IMR-90 (cell line): ENCODE measurements at regions not wholly inside any gene's neighbourhood (a gene's known extent, or its start where the extent isn't known, plus 50 kb on each side); places are given as distances from the start of the nearest gene placed in this dataset.

ENCODE experiments used
- ATAC-seq: fragments of 200-7000 bp; cut with Tn5 transposase; 2 replicates; pipeline ENCODE4 v1.9.1; 2020; ENCODE audit warnings: low read depth, mild to moderate bottlenecking, moderate library complexity
- BruUV-seq: library from RNA; stranded (reverse); fragments of 400-500 nt; replicated peaks from 2 replicates; lab custom pipeline; 2021; lab: Mats Ljungman, UMichigan
- CTCF ChIA-PET: fragments of 300-600 bp; formaldehyde crosslinking; extraction: SDS; loops from one replicate; lab custom pipeline; 2021; ENCODE audit warnings: antibody characterized with exemption; lab: Yijun Ruan, JAX
- POLR2A ChIA-PET: fragments of 300-600 bp; sonication (Branson Sonifier 250); formaldehyde crosslinking; loops from one replicate; lab custom pipeline; 2022; ENCODE audit warnings: antibody characterized with exemption; ENCODE audit not compliant: unreplicated experiment; lab: Charles Lee
- DNase-seq: peaks from one replicate; pipeline ENCODE4 v3.0.0; 2013
- H2AFZ ChIP-seq: replicated peaks from 2 replicates; pipeline ENCODE3; 2013; ENCODE audit warnings: low read length, mild to moderate bottlenecking; ENCODE audit not compliant: poor library complexity
- H2AK5ac ChIP-seq: 2 replicates; pipeline ENCODE4 v1.6.1; 2013; ENCODE audit warnings: low read depth, low read length, inconsistent platforms
- H2AK9ac ChIP-seq: replicated peaks from 2 replicates; pipeline ENCODE3; 2013; ENCODE audit warnings: mild to moderate bottlenecking, low read depth, low read length, moderate library complexity; ENCODE audit not compliant: poor library complexity
- H2BK120ac ChIP-seq: 2 replicates; pipeline ENCODE4 v1.6.1; 2013; ENCODE audit warnings: low read depth, low read length, inconsistent platforms
- H2BK15ac ChIP-seq: 3 replicates; pipeline ENCODE4 v1.6.1; 2013; ENCODE audit warnings: low read depth, low read length, inconsistent platforms
- H2BK20ac ChIP-seq: 2 replicates; pipeline ENCODE4 v1.6.1; 2013; ENCODE audit warnings: low read depth, mild to moderate bottlenecking, inconsistent platforms, low read length, moderate library complexity
- H2BK5ac ChIP-seq: 2 replicates; pipeline ENCODE4 v1.6.1; 2013; ENCODE audit warnings: mild to moderate bottlenecking, low read depth, low read length, inconsistent platforms; ENCODE audit not compliant: poor library complexity, severe bottlenecking
- H3K14ac ChIP-seq: replicated peaks from 2 replicates; pipeline ENCODE4 v1.6.1; 2013; ENCODE audit warnings: low read depth, low read length, inconsistent platforms
- H3K18ac ChIP-seq: 2 replicates; pipeline ENCODE4 v1.6.1; 2013; ENCODE audit warnings: low read depth, low read length, control low read depth
- H3K23ac ChIP-seq: 2 replicates; pipeline ENCODE4 v1.6.1; 2013; ENCODE audit warnings: low read depth, low read length, inconsistent platforms
- H3K27ac ChIP-seq: 2 replicates; pipeline ENCODE4 v1.5.1; 2013; ENCODE audit warnings: mild to moderate bottlenecking, control low read depth, low read length; ENCODE audit not compliant: insufficient read depth
- H3K27me3 ChIP-seq: 2 replicates; pipeline ENCODE4 v1.6.1; 2013; ENCODE audit warnings: low read length; ENCODE audit not compliant: control insufficient read depth, insufficient read depth
- H3K36me3 ChIP-seq: 2 replicates; pipeline ENCODE4 v1.6.1; 2013; ENCODE audit warnings: low read length, mixed read lengths; ENCODE audit not compliant: control insufficient read depth, insufficient read depth
- H3K4ac ChIP-seq: 2 replicates; pipeline ENCODE4 v1.6.1; 2013; ENCODE audit warnings: low read depth, low read length, inconsistent platforms
- H3K4me1 ChIP-seq: 2 replicates; pipeline ENCODE4 v1.6.1; 2013; ENCODE audit warnings: low read length, mixed read lengths; ENCODE audit not compliant: control insufficient read depth, insufficient read depth
- H3K4me2 ChIP-seq: 2 replicates; pipeline ENCODE4 v1.6.1; 2013; ENCODE audit warnings: low read depth, mild to moderate bottlenecking, control low read depth, low read length, moderate library complexity
- H3K4me3 ChIP-seq: 2 replicates; pipeline ENCODE4 v1.5.1; 2013; ENCODE audit warnings: low read depth, mild to moderate bottlenecking, control low read depth, low read length, moderate library complexity; ENCODE audit not compliant: insufficient read depth
- H3K56ac ChIP-seq: 2 replicates; pipeline ENCODE4 v1.6.1; 2013; ENCODE audit warnings: low read length, inconsistent platforms; ENCODE audit not compliant: insufficient read depth; ENCODE audit errors: extremely low read depth
- H3K79me1 ChIP-seq, 2 experiments: 2 replicates each; pipeline ENCODE4 v1.6.1; 2013; ENCODE audit warnings: low read length in 2 of 2, inconsistent platforms in 1 of 2, low read depth in 1 of 2
- H3K9ac ChIP-seq: 2 replicates; pipeline ENCODE4 v1.6.1; 2013; ENCODE audit warnings: low read depth, low read length, control low read depth
- H3K9me1 ChIP-seq: 2 replicates; pipeline ENCODE4 v1.6.1; 2013; ENCODE audit warnings: low read length, inconsistent platforms; ENCODE audit not compliant: insufficient read depth
- H3K9me3 ChIP-seq: 2 replicates; pipeline ENCODE4 v1.6.1; 2013; ENCODE audit warnings: low read length; ENCODE audit not compliant: control insufficient read depth, insufficient read depth
- H4K20me1 ChIP-seq: 2 replicates; pipeline ENCODE4 v1.6.1; 2013; ENCODE audit warnings: low read length, inconsistent platforms; ENCODE audit not compliant: insufficient read depth
- H4K5ac ChIP-seq: 2 replicates; pipeline ENCODE4 v1.6.1; 2013; ENCODE audit warnings: mild to moderate bottlenecking, low read depth, low read length, control low read depth
- H4K8ac ChIP-seq, 2 experiments: 2 replicates each; pipeline ENCODE4 v1.6.1; 2013; ENCODE audit warnings: low read depth in 2 of 2, low read length in 2 of 2, control low read depth in 1 of 2, inconsistent platforms in 1 of 2
- H4K91ac ChIP-seq: 2 replicates; pipeline ENCODE4 v1.6.1; 2013; ENCODE audit warnings: low read depth, low read length, inconsistent platforms; ENCODE audit not compliant: insufficient read depth
- CTCF ChIP-seq: conservative IDR thresholded peaks from 2 replicates; pipeline ENCODE4 v1.5.1; 2012; ENCODE audit warnings: mild to moderate bottlenecking, low read depth, low read length, improper control_type of control experiment
- ELK1 ChIP-seq: fragments of 150-350 bp; IDR thresholded peaks from 2 replicates; pipeline ENCODE4 v1.6.1; 2016; ENCODE audit warnings: low read depth, mild to moderate bottlenecking, low read length, moderate library complexity, borderline replicate concordance
- RFX5 ChIP-seq: IDR thresholded peaks from 2 replicates; pipeline ENCODE4 v1.8.0; 2012; ENCODE audit warnings: low read depth, mild to moderate bottlenecking, low read length, moderate library complexity
- USF2 ChIP-seq: fragments of 150-350 bp; IDR thresholded peaks from 2 replicates; pipeline ENCODE4 v1.6.1; 2017; ENCODE audit warnings: mild to moderate bottlenecking, antibody characterized with exemption, low read length, low read depth
- WGBS, 2 experiments: methylation state at CpG; one replicate each; pipeline versions ENCODE4 v1.1.5 to v1.1.7; 2013; ENCODE audit warnings: missing lambda C conversion rate in 2 of 2; ENCODE audit not compliant: insufficient read length in 1 of 2; ENCODE audit errors: extremely low coverage in 2 of 2; 5-methylcytosine and 5-hydroxymethylcytosine counted together
- dilution Hi-C: fragments of 300-500 bp; cut with HindIII; formaldehyde crosslinking; loops from one replicate; pipeline ENCODE4 v1.14.3; 2018; ENCODE audit warnings: low sequenced_read_pairs; ENCODE audit not compliant: unreplicated experiment
- in situ Hi-C: fragments of 300-500 bp; cut with MboI; formaldehyde crosslinking; loops from 3 replicates; pipeline ENCODE4 v1.14.3; 2019; ENCODE audit warnings: low sequenced_read_pairs, inconsistent platforms, mixed read lengths
- intact Hi-C: fragments of 100-400 bp; cut with micrococcal nuclease; formaldehyde crosslinking; loops from 2 replicates; pipeline ENCODE4 v1.10.0; 2022

GRCh38 chr18:55128437-55128836, 169.2 kb upstream of the CCDC68 start:
- Histone ChIP-seq H3K4me2 (no peak overlapping the region), H3K9ac (no peak overlapping the region), H3K56ac (no peak overlapping the region), H3K27ac (no peak overlapping the region), H2AK9ac (no peak overlapping the region), H2AFZ (no peak overlapping the region), H3K79me1 (no peaks in the 10 kb centered on the region), H3K14ac (no peak overlapping the region), H2BK20ac (no peak overlapping the region), H4K8ac (no peak overlapping the region), H3K9me1 (no peaks in the 10 kb centered on the region), H2AK5ac (no peak overlapping the region), H3K4ac (no peak overlapping the region), H2BK15ac (no peak overlapping the region), H4K20me1 (no peaks in the 10 kb centered on the region), H2BK5ac (no peak overlapping the region), H3K36me3 (no peaks in the 10 kb centered on the region), H3K9me3 (no peaks in the 10 kb centered on the region), H2BK120ac (no peak overlapping the region), H3K18ac (no peak overlapping the region), H3K4me3 (no peak overlapping the region), H3K23ac (no peak overlapping the region), H3K4me1 (no peaks in the 10 kb centered on the region), H4K91ac (no peak overlapping the region), H3K27me3 (peaks cover 4% of the 10 kb centered on the region; the same call in 1 of the 2 replicates), H4K5ac (no peak overlapping the region)
- CTCF ChIA-PET = no interaction called here
- intact Hi-C loops (no loop called here), dilution Hi-C loops (no loop called here), in situ Hi-C loops (no loop called here)
- DNase-seq (no peak), ATAC-seq (no peak)
- no CpG with 5 or more reads among the region's 3 CpGs for WGBS, 2 experiments
- POLR2A ChIA-PET = no interaction called here
- BruUV-seq = no TSS peak
- TF ChIP-seq USF2 (no peak), CTCF (no peak), RFX5 (no peak), ELK1 (no peak)
